ENCODE measurements at regions not wholly inside any gene's neighbourhood (a gene's known extent, or its start where the extent isn't known, plus 50 kb on each side); places are given as distances from the start of the nearest gene placed in this dataset.

DNA sequence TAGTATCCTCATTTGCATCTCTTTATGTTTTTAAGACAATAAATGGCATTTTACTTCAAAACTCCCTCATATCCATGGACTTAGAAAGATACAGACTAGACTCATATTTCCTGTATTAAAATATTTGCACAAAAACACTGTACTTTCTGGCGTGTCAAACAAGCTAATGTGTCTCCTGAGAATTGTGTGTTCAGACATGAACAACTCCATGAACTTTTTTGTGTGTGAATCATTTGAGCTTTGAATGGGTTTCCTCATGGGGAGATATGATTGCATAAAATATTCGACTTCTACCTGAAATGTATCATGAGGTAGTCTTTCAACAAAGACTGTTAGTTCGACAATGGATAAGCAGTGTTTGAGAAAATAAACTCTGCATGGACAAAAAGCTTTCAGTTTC lies 58.8 kb downstream of the TMEM30B start:
- TF ChIP-seq, protein P1, sequence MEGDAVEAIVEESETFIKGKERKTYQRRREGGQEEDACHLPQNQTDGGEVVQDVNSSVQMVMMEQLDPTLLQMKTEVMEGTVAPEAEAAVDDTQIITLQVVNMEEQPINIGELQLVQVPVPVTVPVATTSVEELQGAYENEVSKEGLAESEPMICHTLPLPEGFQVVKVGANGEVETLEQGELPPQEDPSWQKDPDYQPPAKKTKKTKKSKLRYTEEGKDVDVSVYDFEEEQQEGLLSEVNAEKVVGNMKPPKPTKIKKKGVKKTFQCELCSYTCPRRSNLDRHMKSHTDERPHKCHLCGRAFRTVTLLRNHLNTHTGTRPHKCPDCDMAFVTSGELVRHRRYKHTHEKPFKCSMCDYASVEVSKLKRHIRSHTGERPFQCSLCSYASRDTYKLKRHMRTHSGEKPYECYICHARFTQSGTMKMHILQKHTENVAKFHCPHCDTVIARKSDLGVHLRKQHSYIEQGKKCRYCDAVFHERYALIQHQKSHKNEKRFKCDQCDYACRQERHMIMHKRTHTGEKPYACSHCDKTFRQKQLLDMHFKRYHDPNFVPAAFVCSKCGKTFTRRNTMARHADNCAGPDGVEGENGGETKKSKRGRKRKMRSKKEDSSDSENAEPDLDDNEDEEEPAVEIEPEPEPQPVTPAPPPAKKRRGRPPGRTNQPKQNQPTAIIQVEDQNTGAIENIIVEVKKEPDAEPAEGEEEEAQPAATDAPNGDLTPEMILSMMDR (conservative IDR thresholded peaks at IDR 0.05), result no peak
- TF ChIP-seq EZH2 (IDR thresholded peaks at IDR 0.05; ENCODE audit: low read depth), result no peak
